Adipocyte (in vitro differentiated cells): ENCODE measurements at regions not wholly inside any gene's neighbourhood (a gene's known extent, or its start where the extent isn't known, plus 50 kb on each side); places are given as distances from the start of the nearest gene placed in this dataset.
"Not testable (repeated sequence)": the region's sequence is repeated elsewhere in the genome, so short reads cannot be mapped to it uniquely, and the experiment has no call there.

Source experiments
- DNase-seq: peaks from one replicate; pipeline ENCODE4 v3.0.0-alpha.2; 2015; ENCODE audit warnings: low read depth
- H3K27me3 ChIP-seq: replicated peaks from 2 replicates; pipeline ENCODE4 v1.7.0; 2013; ENCODE audit warnings: mild to moderate bottlenecking, low read length, moderate library complexity; ENCODE audit not compliant: control insufficient read depth, insufficient read depth
- H3K36me3 ChIP-seq: 2 replicates; pipeline ENCODE4 v1.7.0; 2013; ENCODE audit warnings: low read length, mild to moderate bottlenecking, moderate library complexity; ENCODE audit not compliant: control insufficient read depth, insufficient read depth, severe bottlenecking
- H3K4me1 ChIP-seq: 2 replicates; pipeline ENCODE4 v1.7.0; 2013; ENCODE audit warnings: mild to moderate bottlenecking, low read length, moderate library complexity; ENCODE audit not compliant: control insufficient read depth, insufficient read depth
- H3K4me3 ChIP-seq: 2 replicates; pipeline ENCODE4 v1.7.0; 2013; ENCODE audit warnings: mild to moderate bottlenecking, low read length, moderate library complexity
- H3K9ac ChIP-seq: 2 replicates; pipeline ENCODE4 v1.7.0; 2013; ENCODE audit warnings: mild to moderate bottlenecking, low read length, moderate library complexity
- H3K9me3 ChIP-seq: 2 replicates; pipeline ENCODE4 v1.7.0; 2013; ENCODE audit warnings: mild to moderate bottlenecking, low read length, moderate library complexity; ENCODE audit not compliant: control insufficient read depth

DNA sequence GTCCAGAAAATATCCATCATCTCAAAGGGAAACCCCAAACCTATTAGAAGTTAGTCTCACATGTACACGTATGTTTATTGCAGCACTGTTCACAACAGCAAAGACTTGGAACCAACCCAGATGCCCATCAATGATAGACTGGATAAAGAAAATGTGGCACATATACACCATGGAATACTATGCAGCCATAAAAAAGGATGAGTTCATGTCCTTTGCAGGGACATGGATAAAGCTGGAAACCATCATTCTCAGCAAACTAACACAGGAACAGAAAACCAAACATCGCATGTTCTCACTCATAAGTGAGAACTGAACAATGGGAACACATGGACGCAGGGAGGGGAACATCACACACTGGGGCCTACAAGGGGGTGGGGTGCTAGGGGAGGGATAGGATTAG lies 79.9 kb upstream of the UXT start:
- not testable (repeated sequence) for H3K9me3 ChIP-seq, H3K4me3 ChIP-seq, H3K9ac ChIP-seq, H3K36me3 ChIP-seq, H3K4me1 ChIP-seq, H3K27me3 ChIP-seq, DNase-seq

DNA sequence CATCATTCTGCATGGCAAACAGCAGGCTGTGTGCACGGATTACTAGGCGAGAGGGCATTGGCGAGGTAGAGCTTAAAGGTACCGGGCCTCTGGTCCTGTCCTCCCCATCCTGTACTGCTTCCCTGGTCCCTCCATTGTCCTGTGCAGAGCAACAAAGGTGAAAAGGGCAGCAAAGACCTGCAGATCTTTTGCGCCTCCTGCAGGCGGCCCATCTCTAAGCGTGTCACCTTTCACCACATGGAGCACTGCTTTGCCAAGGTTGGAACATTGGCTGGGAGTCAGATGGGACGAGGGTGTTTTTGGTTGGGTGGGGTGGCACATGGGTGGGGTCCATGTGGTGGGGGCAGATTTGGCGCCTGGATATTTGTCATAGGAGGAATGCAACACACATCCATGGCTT lies 64.7 kb upstream of the UXT start:
- Histone ChIP-seq H3K4me1 (no peaks in the 10 kb centered on the region), H3K9me3 (peaks cover 8% of the 10 kb centered on the region)
- DNase-seq, result no peak

DNA sequence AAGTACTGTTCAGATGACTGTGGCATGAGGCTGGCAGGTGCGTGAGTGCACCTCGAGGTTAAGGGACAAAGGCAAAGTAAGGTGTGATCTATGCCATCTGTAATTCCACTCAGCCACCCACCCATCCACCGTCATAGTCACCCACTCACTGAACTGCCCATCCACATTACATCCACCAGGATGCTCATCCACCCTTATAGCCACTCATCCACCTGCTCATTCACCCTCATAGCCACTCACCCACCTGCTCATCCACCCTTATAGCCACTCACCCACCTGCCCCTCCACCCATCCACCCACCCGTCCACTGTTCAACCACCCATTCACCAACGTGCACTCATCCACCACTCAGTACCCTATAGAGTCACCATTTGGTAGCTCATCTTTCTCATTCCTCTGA lies 64.1 kb upstream of the UXT start:
- H3K4me3 ChIP-seq, result no peak overlapping the region

More for the DNA sequence above, 64.7 kb upstream of the UXT start:
- Histone ChIP-seq H3K36me3 (no peaks in the 10 kb centered on the region), H3K4me3 (no peak overlapping the region), H3K27me3 (peaks cover 5% of the 10 kb centered on the region), H3K9ac (no peak overlapping the region)

DNA sequence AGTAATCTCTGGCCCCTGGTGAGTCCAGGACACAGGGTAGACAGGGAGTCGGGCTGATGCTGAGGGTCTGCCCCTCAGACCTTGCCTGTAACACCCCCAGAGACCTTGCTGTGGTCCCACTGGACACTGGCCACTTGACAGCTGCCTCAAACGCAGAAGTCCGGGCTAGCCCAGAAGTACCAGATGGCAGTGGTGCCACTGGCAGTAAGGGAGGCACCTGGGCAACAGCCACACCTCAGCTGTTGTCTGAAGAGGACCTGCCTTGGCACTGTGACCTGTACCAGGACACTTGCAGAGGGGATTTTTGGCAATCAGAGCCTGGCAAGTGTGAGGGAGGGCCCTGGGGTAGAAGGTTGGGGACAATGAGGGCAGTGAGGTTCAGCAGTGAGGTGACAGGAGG lies 63.3 kb upstream of the UXT start:
- DNase-seq, result no peak
- Histone ChIP-seq H3K9me3 (peaks cover 14% of the 10 kb centered on the region), H3K9ac (no peak overlapping the region), H3K4me1 (no peaks in the 10 kb centered on the region), H3K27me3 (peaks cover 5% of the 10 kb centered on the region), H3K4me3 (no peak overlapping the region), H3K36me3 (no peaks in the 10 kb centered on the region)

More for the DNA sequence above, 64.1 kb upstream of the UXT start:
- no peak for DNase-seq
- Histone ChIP-seq H3K4me1 (no peaks in the 10 kb centered on the region), H3K9ac (no peak overlapping the region), H3K9me3 (peaks cover 14% of the 10 kb centered on the region), H3K27me3 (peaks cover 5% of the 10 kb centered on the region), H3K36me3 (no peaks in the 10 kb centered on the region)

DNA sequence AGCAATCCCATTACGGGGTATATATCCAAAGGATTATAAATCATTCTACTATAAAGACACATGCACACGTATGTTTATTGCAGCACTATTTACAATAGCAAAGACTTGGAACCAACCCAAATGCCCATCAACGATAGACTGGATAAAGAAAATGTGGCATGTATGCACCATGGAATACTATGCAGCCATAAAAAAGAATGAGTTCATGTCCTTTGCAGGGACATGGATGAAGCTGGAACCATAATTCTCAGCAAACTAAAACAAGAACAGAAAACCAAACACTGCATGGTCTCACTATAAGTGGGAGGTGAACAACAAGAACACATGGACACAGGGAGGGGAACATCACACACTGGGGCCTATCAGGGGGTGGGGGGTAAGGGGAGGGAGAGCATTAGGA lies 56.1 kb upstream of the UXT start:
- H3K9me3 ChIP-seq, result peaks cover 10% of the 10 kb centered on the region
- not testable (repeated sequence) for H3K36me3 ChIP-seq, DNase-seq, H3K27me3 ChIP-seq, H3K4me3 ChIP-seq, H3K9ac ChIP-seq, H3K4me1 ChIP-seq

DNA sequence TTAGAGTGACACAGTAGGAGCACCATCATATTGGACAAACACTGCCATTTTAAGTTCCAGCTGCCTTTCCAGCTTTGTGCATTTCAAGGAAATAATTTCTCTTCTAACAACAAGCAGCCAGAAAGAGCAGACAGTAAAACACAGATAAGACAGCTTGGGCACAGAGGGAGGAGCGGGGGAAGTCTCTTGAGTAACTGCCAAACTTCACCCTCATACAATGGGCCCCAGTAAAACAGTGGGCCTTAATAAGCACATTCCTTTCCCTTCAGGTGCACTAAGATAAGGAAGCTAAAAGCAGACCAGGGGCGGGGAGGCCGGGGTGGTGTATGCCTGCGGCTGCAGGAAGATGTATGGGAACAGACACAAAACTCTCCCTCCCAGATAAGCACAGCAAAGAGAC lies 53.7 kb upstream of the UXT start:
- H3K4me1 ChIP-seq, H3K36me3 ChIP-seq, H3K9ac ChIP-seq, H3K9me3 ChIP-seq, H3K4me3 ChIP-seq, DNase-seq: not testable (repeated sequence)
- H3K27me3 ChIP-seq, result peaks cover 10% of the 10 kb centered on the region

DNA sequence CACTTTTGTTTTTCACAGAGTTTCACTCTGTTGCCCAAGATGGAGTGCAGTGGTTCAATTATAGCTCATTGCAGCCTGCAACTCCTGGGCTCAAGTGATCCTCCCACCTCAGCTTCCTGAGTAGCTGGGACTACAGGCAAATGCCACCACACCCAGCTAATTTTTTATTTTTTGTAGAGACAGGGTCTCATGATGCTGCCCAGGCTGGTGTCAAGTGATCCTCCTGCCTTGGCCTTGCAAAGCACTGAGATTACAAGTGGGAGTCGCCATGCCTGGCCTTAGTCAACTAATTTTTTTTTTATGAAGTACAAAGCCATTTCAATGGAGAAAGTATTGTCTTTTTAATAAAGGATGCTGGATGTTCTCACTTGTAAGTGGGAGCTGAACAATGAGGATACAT lies 51.3 kb upstream of the UXT start:
- peaks cover 16% of the 10 kb centered on the region for H3K4me1 ChIP-seq
- peaks cover 10% of the 10 kb centered on the region for H3K27me3 ChIP-seq
- DNase-seq, result no peak
- H3K9me3 ChIP-seq, result peaks cover 3% of the 10 kb centered on the region
- H3K9ac ChIP-seq, result no peak overlapping the region
- no peak overlapping the region for H3K4me3 ChIP-seq
- no peaks in the 10 kb centered on the region for H3K36me3 ChIP-seq
